Esophagus (tissue), 2 donors: ENCODE measurements at regions not wholly inside any gene's neighbourhood (a gene's known extent, or its start where the extent isn't known, plus 50 kb on each side); places are given as distances from the start of the nearest gene placed in this dataset.

ENCODE experiments used
- H3K27ac ChIP-seq, 2 donors: one replicate each; pipeline ENCODE4 v1.5.1; 2013; ENCODE audit warnings: low read depth in 2 of 2, mild to moderate bottlenecking in 2 of 2, inconsistent platforms in 1 of 2, low read length in 1 of 2, moderate library complexity in 1 of 2
- H3K27me3 ChIP-seq, 2 donors: one replicate each; pipeline ENCODE4 v1.6.1; 2013; ENCODE audit warnings: low read length in 2 of 2, control low read depth in 1 of 2, mild to moderate bottlenecking in 1 of 2; ENCODE audit not compliant: insufficient read depth in 2 of 2, control insufficient read depth in 1 of 2
- H3K36me3 ChIP-seq, 2 donors: one replicate each; pipeline ENCODE4 v1.6.1; 2013; ENCODE audit warnings: low read length in 1 of 2; ENCODE audit not compliant: control insufficient read depth in 2 of 2, insufficient read depth in 2 of 2
- H3K4me1 ChIP-seq, 2 donors: one replicate each; pipeline ENCODE4 v1.6.1; 2013; ENCODE audit warnings: low read length in 1 of 2; ENCODE audit not compliant: control insufficient read depth in 2 of 2, insufficient read depth in 2 of 2
- H3K4me3 ChIP-seq, 2 donors: one replicate each; pipeline ENCODE4 v1.5.1; 2013; ENCODE audit warnings: low read length in 2 of 2, mild to moderate bottlenecking in 2 of 2, low read depth in 1 of 2, moderate library complexity in 1 of 2
- H3K9me3 ChIP-seq, 2 donors: one replicate each; pipeline ENCODE4 v1.6.1; 2013; ENCODE audit warnings: mild to moderate bottlenecking in 2 of 2, low read depth in 1 of 2, low read length in 1 of 2, moderate library complexity in 1 of 2; ENCODE audit not compliant: control insufficient read depth in 2 of 2, insufficient read depth in 1 of 2
- WGBS, 2 donors: extraction: QIAGEN DNeasy Blood & Tissue Kit; methylation state at CpG; one replicate each; pipeline ENCODE4 v1.1.7; 2013; 5-methylcytosine and 5-hydroxymethylcytosine counted together
- donor health status: healthy with polysubstance abuse.
- donor health status: Bipolar disorder and iron deficiency.

DNA sequence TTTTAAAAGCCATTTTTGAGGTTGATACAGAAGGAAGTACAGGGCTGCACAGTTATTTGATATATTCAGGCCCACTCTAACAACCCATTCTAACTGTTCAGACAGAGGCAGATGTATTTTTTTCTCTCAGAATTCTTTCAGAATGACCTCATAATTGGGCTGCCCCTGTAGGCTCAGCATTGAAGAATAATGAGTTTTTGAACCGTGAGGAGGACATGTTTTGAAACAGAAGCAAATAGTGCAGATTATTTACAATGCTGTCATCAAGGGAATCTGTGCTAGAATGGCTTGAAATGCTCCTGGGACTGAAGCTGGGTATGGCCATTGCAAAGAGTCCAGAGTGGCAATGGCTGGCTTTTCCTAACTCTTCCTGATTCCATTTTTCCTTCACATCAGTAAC is 158.1 kb downstream of the SOX3 start:
- no peaks in the 10 kb centered on the region for H3K4me1 ChIP-seq
- WGBS, 2 donors = 9 to 12% methylated on average over 1 of the region's 1 CpG
- H3K9me3 ChIP-seq = no peaks in the 10 kb centered on the region
- H3K27me3 ChIP-seq = no peaks in the 10 kb centered on the region
- H3K36me3 ChIP-seq = no peaks in the 10 kb centered on the region
- no peak overlapping the region for H3K4me3 ChIP-seq
- H3K27ac ChIP-seq = no peak overlapping the region

DNA sequence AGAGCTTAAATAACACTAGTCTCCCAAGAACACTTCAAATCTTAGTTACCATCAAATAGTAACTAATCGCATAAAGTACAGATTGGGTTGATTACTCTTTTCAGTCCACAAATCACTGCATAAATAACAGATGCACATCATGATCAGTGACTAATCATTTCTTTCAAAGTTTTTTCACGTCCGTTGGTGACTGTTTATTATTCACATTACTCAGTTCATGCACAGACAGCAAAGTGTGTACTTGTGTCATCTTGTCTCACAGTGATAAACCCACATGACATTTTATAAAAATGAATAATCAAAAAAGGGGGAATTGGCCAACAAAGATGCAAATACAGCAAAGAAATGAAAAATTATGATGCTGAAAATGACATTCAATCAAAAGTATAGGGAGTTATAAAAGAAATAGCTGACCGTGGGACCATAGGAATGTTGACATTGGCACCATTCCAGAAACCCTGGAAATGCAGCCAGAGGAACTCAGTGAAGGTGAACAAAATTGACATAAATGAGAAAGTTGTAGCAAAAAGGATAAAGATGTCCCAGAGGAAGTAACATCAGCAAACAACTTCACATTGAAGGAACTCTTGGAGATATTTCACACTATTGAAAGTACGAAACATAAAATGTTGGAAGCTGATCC is 161.5 kb downstream of the SOX3 start:
- WGBS, 2 donors = 37 to 38% methylated on average over 5 of the region's 5 CpGs
- H3K27ac ChIP-seq = no peak overlapping the region
- H3K9me3 ChIP-seq = no peaks in the 10 kb centered on the region
- H3K4me1 ChIP-seq = no peaks in the 10 kb centered on the region
- H3K36me3 ChIP-seq = no peaks in the 10 kb centered on the region
- H3K4me3 ChIP-seq = no peak overlapping the region
- no peaks in the 10 kb centered on the region for H3K27me3 ChIP-seq

DNA sequence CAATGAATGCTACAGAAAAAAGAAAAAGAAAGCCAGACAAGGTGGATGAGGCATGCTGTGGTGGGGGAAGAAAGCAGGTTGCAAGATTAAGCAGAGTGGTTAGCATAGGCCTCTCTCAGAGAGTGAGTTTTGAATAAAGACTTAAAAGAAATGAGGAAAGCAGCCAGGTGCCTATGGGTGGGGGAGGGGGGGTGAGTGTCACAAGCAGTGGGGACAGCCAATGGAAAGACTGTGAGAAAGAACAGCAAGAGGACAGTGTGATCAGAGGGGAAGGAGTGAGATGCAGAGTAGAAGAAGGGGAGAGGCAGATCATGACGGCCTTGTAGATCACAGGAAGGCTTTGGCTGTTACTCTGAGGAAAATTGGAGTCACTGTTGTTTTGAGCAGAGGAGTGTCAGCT is 162.5 kb downstream of the SOX3 start:
- Histone ChIP-seq H3K4me1 (no peaks in the 10 kb centered on the region), H3K4me3 (no peak overlapping the region), H3K27me3 (no peaks in the 10 kb centered on the region), H3K36me3 (no peaks in the 10 kb centered on the region), H3K9me3 (no peaks in the 10 kb centered on the region), H3K27ac (no peak overlapping the region)
- WGBS, 2 donors = 42 to 55% methylated on average over 1 of the region's 1 CpG

DNA sequence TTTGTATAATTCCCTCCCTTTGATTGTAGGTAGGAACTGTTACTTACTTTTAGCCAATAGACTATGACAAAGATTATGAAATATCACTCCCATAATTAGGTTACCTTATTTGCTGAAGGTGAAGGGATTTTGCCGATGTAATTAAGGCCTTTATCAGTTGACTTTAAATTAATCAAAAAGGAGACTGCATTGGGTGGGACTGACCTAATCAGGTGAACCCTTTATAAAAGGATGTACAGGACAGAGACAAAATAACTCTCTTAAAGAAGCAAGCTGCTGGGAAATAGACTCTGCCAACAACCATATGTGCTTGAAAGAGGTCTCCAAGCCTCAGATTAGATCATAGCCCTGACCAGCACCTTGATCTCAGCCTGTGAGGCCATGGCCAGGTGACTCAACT is 167.6 kb downstream of the SOX3 start:
- Histone ChIP-seq H3K36me3 (no peaks in the 10 kb centered on the region), H3K4me1 (no peaks in the 10 kb centered on the region), H3K27me3 (no peaks in the 10 kb centered on the region), H3K9me3 (no peaks in the 10 kb centered on the region), H3K4me3 (no peak overlapping the region), H3K27ac (no peak overlapping the region)
- WGBS, 2 donors = 91 to 93% methylated on average over 1 of the region's 1 CpG

DNA sequence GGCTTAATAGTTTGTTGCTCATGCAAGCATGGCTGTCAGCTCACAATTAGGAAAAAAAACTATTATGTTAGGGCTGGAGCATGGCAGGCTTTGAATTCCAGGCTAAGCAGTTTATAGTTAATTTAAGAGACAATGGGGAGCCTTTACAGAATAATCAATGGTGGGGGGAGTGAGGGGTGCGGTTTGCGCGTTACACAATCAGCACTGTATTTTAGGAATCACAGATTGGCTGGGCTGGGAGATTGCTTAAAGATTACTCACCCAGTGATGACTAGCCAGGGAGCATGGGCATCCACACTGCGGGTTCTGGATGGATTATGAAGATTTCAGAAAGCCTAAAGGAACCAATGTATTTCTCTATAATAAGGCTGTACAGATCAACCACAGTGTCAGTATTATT is 186.6 kb downstream of the SOX3 start:
- Histone ChIP-seq H3K27me3 (no peaks in the 10 kb centered on the region), H3K27ac (no peak overlapping the region)
- 64 to 82% methylated on average over 4 of the region's 4 CpGs for WGBS, 2 donors

DNA sequence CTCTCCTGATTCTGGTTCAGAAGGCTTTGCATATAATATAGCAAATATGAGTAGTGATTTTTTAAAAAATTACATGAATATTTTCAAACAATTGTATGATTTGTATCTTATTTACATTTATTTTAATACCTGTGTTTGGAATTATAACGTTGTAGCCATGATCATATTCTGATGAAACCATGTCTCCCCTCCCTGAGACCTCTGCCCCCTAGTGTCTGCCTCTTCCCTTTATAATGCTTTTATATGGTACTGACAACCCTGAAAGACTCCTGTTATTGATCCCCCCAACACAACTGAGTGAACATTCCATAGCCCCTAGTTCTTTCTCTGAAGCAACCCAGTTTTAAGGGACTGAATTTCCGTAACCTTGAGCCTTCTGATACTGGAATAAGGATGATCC is 187.4 kb downstream of the SOX3 start:
- no peaks in the 10 kb centered on the region for H3K4me1 ChIP-seq
- WGBS, 2 donors = 58 to 60% methylated on average over 2 of the region's 2 CpGs
- H3K27me3 ChIP-seq = no peaks in the 10 kb centered on the region
- H3K9me3 ChIP-seq = peaks cover 0 to 5% of the 10 kb centered on the region in 2 donors
- H3K27ac ChIP-seq = no peak overlapping the region
- no peaks in the 10 kb centered on the region for H3K36me3 ChIP-seq
- no peak overlapping the region for H3K4me3 ChIP-seq

More for the DNA sequence above, 186.6 kb downstream of the SOX3 start:
- H3K4me1 ChIP-seq = no peaks in the 10 kb centered on the region
- H3K4me3 ChIP-seq = no peak overlapping the region
- no peaks in the 10 kb centered on the region for H3K36me3 ChIP-seq
- H3K9me3 ChIP-seq = peaks cover 0 to 5% of the 10 kb centered on the region in 2 donors

DNA sequence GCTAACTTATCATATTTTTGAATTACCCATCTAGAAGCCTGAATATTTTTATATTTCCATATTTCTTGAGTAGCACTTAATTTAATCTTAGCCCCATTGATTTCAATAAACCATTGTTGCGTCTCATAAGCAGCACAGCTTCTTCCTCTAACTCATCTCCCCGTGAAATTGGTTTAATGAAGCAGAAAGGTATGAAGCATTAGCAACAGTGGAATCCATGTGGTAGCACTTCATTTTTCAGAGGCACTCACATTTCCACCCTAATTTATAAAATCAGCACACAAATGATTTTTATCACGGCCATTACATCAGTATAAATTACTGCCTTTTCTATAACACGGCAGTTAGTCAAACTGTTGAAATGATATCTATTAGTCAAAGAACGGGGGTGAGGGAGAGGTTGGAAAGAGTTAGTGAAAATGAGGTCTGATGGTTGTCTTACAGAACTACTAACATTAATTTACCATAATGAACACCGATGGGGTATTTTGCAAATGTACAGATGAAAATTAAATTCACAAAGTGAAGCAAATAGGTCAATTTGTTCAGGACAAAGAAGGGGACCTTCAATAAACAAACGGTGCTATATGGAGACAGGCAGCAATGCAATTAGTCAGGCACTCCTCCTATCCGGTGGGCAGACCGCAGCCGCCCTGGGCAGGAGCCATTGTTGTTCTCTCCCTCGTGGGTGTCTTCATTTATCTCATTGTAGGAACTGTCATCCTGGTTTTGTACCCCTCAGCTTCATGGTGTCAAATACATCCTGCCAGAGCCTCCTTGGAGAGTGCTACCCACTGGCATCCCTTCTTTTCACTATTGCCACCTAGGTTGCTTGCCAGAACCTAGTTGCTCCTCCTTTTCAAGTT is 205.7 kb downstream of the SOX3 start:
- no peak overlapping the region for H3K27ac ChIP-seq
- no peak overlapping the region for H3K4me3 ChIP-seq
- H3K9me3 ChIP-seq = peaks cover 0 to 2% of the 10 kb centered on the region in 2 donors
- no peaks in the 10 kb centered on the region for H3K27me3 ChIP-seq
- H3K4me1 ChIP-seq = no peaks in the 10 kb centered on the region
- 77 to 81% methylated on average over 11 of the region's 11 CpGs for WGBS, 2 donors
- H3K36me3 ChIP-seq = no peaks in the 10 kb centered on the region

DNA sequence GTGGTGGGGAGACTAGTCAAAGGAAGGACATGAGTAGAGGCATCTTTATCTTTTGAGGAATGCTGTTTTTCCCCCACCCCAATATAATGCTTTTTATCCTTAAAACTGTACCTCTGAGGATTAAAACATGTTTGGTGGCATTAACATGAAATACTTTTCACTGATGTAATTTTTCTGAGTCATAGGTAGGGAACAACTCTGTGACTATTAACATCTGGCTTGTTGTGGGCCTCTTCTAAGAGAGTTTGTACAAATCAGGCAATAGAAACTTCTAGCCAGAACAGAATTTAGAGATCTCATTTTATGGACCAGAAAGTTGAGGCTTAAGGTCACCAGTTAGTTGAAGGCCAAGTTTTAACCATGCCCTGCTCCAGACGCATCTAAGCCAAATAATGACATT is 207.6 kb downstream of the SOX3 start:
- no peaks in the 10 kb centered on the region for H3K4me1 ChIP-seq
- H3K36me3 ChIP-seq = no peaks in the 10 kb centered on the region
- peaks cover 0 to under 1% of the 10 kb centered on the region in 2 donors for H3K9me3 ChIP-seq
- 79 to 84% methylated on average over 1 of the region's 1 CpG for WGBS, 2 donors
- H3K4me3 ChIP-seq = no peak overlapping the region
- H3K27ac ChIP-seq = no peak overlapping the region
- no peaks in the 10 kb centered on the region for H3K27me3 ChIP-seq

DNA sequence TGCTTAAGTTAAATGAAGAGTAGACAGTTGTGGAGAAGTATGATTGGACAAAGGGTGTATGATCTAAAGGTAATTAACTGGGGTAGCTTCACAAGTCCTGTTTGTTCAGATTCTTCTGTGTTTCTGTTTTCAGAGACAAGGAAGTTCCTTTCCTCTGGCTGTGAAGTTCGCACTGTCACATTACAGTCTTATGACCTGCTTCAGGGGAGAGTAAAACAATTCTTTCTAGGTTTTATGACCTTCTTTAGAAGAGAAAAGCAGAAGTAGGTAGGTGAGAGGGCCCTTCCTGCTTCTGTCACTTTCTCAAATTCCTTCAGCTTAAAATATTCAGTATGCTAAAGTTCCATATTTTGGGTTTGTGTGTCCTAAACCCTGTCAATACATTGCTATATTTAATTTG is 211.9 kb downstream of the SOX3 start:
- Histone ChIP-seq H3K4me3 (no peak overlapping the region), H3K27me3 (no peaks in the 10 kb centered on the region), H3K4me1 (no peaks in the 10 kb centered on the region), H3K27ac (no peak overlapping the region), H3K36me3 (no peaks in the 10 kb centered on the region), H3K9me3 (no peaks in the 10 kb centered on the region)
- WGBS, 2 donors = 38 to 50% methylated on average over 1 of the region's 1 CpG

DNA sequence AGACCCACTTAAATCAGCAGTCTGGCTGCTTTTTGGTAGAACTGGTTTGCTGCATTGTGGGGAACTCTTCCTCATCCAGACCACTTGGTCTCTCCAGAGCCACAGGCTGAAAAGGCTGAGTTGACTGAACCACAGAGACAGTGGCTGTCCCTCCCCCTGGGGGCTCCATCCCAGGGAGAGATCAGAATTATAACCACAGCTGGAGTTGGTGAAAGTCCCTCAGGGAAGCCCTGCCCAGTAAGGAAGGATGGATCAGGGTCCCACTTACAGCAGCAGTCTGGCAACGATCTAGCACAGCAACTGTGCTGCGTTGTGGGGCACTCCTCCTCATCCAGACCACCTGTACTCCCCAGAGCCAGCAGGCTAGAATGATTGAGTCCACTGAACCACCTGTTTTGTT is 212.7 kb downstream of the SOX3 start:
- no peaks in the 10 kb centered on the region for H3K9me3 ChIP-seq
- WGBS, 2 donors = 66 to 73% methylated on average over 2 of the region's 2 CpGs
- no peaks in the 10 kb centered on the region for H3K27me3 ChIP-seq
- no peak overlapping the region for H3K27ac ChIP-seq
- H3K4me1 ChIP-seq = no peaks in the 10 kb centered on the region
- H3K36me3 ChIP-seq = no peaks in the 10 kb centered on the region
- H3K4me3 ChIP-seq = no peak overlapping the region
